HUES48 (cell line): ENCODE measurements at regions not wholly inside any gene's neighbourhood (a gene's known extent, or its start where the extent isn't known, plus 50 kb on each side); places are given as distances from the start of the nearest gene placed in this dataset.
"Not testable (repeated sequence)": the region's sequence is repeated elsewhere in the genome, so short reads cannot be mapped to it uniquely, and the experiment has no call there.

ENCODE experiments used
- H3K27ac ChIP-seq: one replicate; pipeline ENCODE4 v1.7.0; 2013; ENCODE audit warnings: low read depth, low read length, inconsistent platforms
- H3K27me3 ChIP-seq: 2 replicates; pipeline ENCODE4 v1.6.1; 2013; ENCODE audit warnings: mild to moderate bottlenecking, low read length; ENCODE audit not compliant: control insufficient read depth, insufficient read depth
- H3K36me3 ChIP-seq: 2 replicates; pipeline ENCODE4 v1.6.1; 2013; ENCODE audit warnings: low read length; ENCODE audit not compliant: control insufficient read depth, insufficient read depth
- H3K4me1 ChIP-seq: 2 replicates; pipeline ENCODE4 v1.6.1; 2013; ENCODE audit warnings: mild to moderate bottlenecking, low read length; ENCODE audit not compliant: control insufficient read depth, insufficient read depth
- H3K4me3 ChIP-seq: 2 replicates; pipeline ENCODE4 v1.5.1; 2013; ENCODE audit warnings: mild to moderate bottlenecking, low read depth, low read length
- H3K9ac ChIP-seq: 2 replicates; pipeline ENCODE4 v1.6.1; 2013; ENCODE audit warnings: mild to moderate bottlenecking, low read depth, low read length, moderate library complexity
- H3K9me3 ChIP-seq: 2 replicates; pipeline ENCODE4 v1.6.1; 2013; ENCODE audit warnings: low read length; ENCODE audit not compliant: control insufficient read depth, insufficient read depth

GRCh38 chr9:17083258-17083657, 51.6 kb upstream of the CNTLN start:
- Histone ChIP-seq H3K36me3 (no peaks in the 10 kb centered on the region), H3K27ac (no peak overlapping the region), H3K27me3 (no peaks in the 10 kb centered on the region), H3K4me1 (peaks cover 17% of the 10 kb centered on the region), H3K4me3 (no peak overlapping the region), H3K9me3 (no peaks in the 10 kb centered on the region), H3K9ac (no peak overlapping the region)

DNA sequence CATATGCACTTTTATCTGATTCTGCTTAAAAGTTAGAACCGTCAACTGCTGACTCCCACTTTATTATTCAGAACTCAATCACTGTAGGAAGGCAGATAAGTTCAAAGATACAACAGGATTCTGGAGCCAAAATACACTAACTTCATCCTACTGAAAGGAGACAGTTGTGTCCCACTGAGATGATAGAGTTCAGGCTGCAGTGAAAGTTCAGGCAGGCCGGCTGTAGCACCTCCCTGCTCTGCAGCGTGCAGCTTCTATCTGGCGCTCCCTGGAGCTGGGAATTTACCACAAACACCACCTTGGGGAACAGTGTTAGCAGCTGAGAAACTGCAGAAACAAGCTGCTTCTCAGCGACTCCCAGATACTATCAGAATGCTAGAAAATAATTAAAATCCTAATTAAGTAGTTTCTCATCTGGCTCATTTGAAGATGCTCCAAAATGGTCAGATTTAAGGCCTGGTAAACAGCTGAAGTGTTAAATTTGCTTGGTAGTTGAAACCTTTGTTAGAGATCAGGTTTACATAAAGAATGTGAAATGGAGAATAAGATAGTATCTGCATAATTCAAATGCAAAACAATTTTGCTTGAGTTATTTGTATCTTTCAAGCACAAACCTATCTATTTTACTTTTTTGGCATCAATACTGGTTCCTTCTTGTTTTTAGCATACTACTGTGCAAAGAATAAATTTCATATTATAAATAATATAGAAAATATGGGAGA, 52.3 kb upstream of the CNTLN start:
- H3K9me3 ChIP-seq, result no peaks in the 10 kb centered on the region
- no peaks in the 10 kb centered on the region for H3K36me3 ChIP-seq
- H3K4me1 ChIP-seq, result peaks cover 17% of the 10 kb centered on the region
- H3K27me3 ChIP-seq, result no peaks in the 10 kb centered on the region
- peak overlapping the region; percentile 15 for H3K27ac ChIP-seq
- H3K4me3 ChIP-seq, result no peak overlapping the region
- no peak overlapping the region for H3K9ac ChIP-seq

- H3K36me3 ChIP-seq, result no peaks in the 10 kb centered on the region
- H3K9me3 ChIP-seq, result no peaks in the 10 kb centered on the region
- no peak overlapping the region for H3K27ac ChIP-seq
- no peaks in the 10 kb centered on the region for H3K27me3 ChIP-seq
- peaks cover 17% of the 10 kb centered on the region for H3K4me1 ChIP-seq
- no peak overlapping the region for H3K9ac ChIP-seq
- no peak overlapping the region for H3K4me3 ChIP-seq
These were observed 53.0 kb upstream of the CNTLN start for GRCh38 chr9:17081814-17082213.

GRCh38 chr9:17081351-17081750, 53.5 kb upstream of the CNTLN start:
- Histone ChIP-seq H3K27ac (no peak overlapping the region), H3K27me3 (no peaks in the 10 kb centered on the region), H3K4me3 (no peak overlapping the region), H3K9ac (no peak overlapping the region), H3K4me1 (peaks cover 17% of the 10 kb centered on the region), H3K9me3 (no peaks in the 10 kb centered on the region), H3K36me3 (no peaks in the 10 kb centered on the region)

DNA sequence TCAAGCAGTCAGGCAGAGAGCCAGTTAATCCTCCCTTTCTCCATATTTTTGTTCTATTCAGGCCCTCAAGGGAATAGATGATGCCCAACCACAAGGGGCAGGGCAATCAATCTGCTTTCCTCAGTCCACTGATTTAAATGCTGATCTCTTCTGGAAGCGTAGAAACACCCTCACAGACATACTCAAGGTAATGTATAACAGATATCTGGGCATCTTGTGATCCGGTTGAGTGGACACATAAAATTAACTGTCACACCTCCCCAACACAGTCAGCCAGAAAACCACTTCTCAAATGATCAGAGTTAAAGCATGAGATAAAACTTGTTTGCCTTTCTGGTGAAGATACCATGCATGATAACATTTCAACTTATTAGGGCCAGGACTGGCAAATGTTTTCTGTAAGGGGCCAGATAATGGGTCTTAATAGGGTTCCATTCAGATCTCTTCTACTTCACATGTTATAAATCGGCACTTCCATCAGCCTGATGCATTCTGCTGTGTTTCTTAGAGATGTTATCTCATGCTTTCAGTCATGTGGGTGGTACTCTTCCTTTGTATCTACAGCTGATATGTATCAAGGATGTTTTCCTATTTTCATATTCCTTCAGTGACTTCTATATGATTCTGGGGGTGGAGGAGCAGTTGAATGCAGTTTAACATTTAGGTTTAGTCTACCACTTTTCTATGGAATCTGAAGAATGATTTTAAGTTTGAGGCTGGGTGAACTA, 58.9 kb upstream of the CNTLN start:
- H3K36me3 ChIP-seq, result no peaks in the 10 kb centered on the region
- H3K27ac ChIP-seq, result no peak overlapping the region
- H3K4me3 ChIP-seq, result no peak overlapping the region
- H3K9me3 ChIP-seq, result no peaks in the 10 kb centered on the region
- no peak overlapping the region for H3K9ac ChIP-seq
- no peaks in the 10 kb centered on the region for H3K27me3 ChIP-seq
- no peaks in the 10 kb centered on the region for H3K4me1 ChIP-seq

GRCh38 chr9:17075146-17075757, 59.6 kb upstream of the CNTLN start:
- H3K9me3 ChIP-seq, result no peaks in the 10 kb centered on the region
- H3K27me3 ChIP-seq, result no peaks in the 10 kb centered on the region
- H3K4me1 ChIP-seq, result no peaks in the 10 kb centered on the region
- H3K27ac ChIP-seq, result no peak overlapping the region
- no peak overlapping the region for H3K4me3 ChIP-seq
- no peaks in the 10 kb centered on the region for H3K36me3 ChIP-seq
- no peak overlapping the region for H3K9ac ChIP-seq

- H3K9me3 ChIP-seq, result not testable (repeated sequence)
These were observed 62.3 kb upstream of the CNTLN start for GRCh38 chr9:17072563-17072962.

DNA sequence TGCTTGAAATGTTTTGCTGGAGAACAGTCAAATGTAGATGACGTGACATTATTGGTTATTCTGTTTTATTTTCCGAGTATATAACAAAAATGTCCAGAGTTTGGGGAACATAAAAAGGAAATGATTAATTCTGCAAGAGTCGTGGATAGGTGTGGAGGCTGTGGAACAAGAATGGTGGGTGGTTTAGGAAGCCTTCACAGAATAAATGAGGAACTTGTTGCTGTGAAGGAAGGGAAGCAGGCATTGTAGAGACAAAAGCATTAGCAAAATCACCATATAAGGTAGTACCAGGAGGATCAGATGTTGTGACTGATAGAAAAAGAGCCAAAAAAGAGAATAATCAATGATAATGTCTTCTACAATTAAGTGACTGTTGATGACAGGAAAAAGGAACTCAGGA, 66.2 kb upstream of the CNTLN start:
- no peaks in the 10 kb centered on the region for H3K9me3 ChIP-seq
- no peak overlapping the region for H3K27ac ChIP-seq
- H3K9ac ChIP-seq, result no peak overlapping the region
- H3K27me3 ChIP-seq, result no peaks in the 10 kb centered on the region
- no peak overlapping the region for H3K4me3 ChIP-seq
- H3K4me1 ChIP-seq, result no peaks in the 10 kb centered on the region
- no peaks in the 10 kb centered on the region for H3K36me3 ChIP-seq

More at GRCh38 chr9:17072563-17072962, 62.3 kb upstream of the CNTLN start:
- H3K9ac ChIP-seq, H3K27me3 ChIP-seq, H3K4me1 ChIP-seq, H3K4me3 ChIP-seq, H3K36me3 ChIP-seq, H3K27ac ChIP-seq: not testable (repeated sequence)

GRCh38 chr9:17065062-17065461, 69.8 kb upstream of the CNTLN start:
- no peaks in the 10 kb centered on the region for H3K4me1 ChIP-seq
- H3K27ac ChIP-seq, result no peak overlapping the region
- no peak overlapping the region for H3K4me3 ChIP-seq
- no peaks in the 10 kb centered on the region for H3K9me3 ChIP-seq
- H3K36me3 ChIP-seq, result no peaks in the 10 kb centered on the region
- H3K27me3 ChIP-seq, result no peaks in the 10 kb centered on the region
- H3K9ac ChIP-seq, result no peak overlapping the region

- H3K27ac ChIP-seq, result no peak overlapping the region
- H3K27me3 ChIP-seq, result no peaks in the 10 kb centered on the region
- no peak overlapping the region for H3K4me3 ChIP-seq
- H3K9ac ChIP-seq, result no peak overlapping the region
- no peaks in the 10 kb centered on the region for H3K9me3 ChIP-seq
- no peaks in the 10 kb centered on the region for H3K36me3 ChIP-seq
- H3K4me1 ChIP-seq, result no peaks in the 10 kb centered on the region
These were observed 70.3 kb upstream of the CNTLN start for GRCh38 chr9:17064558-17064957.

- H3K9me3 ChIP-seq, result no peaks in the 10 kb centered on the region
- H3K4me1 ChIP-seq, result no peaks in the 10 kb centered on the region
- no peaks in the 10 kb centered on the region for H3K36me3 ChIP-seq
- no peaks in the 10 kb centered on the region for H3K27me3 ChIP-seq
- H3K4me3 ChIP-seq, result no peak overlapping the region
- no peak overlapping the region for H3K9ac ChIP-seq
- H3K27ac ChIP-seq, result no peak overlapping the region
These were observed 71.2 kb upstream of the CNTLN start for GRCh38 chr9:17063535-17064135.
